Ascending aorta (tissue), 2 donors: ENCODE measurements at regions not wholly inside any gene's neighbourhood (a gene's known extent, or its start where the extent isn't known, plus 50 kb on each side); places are given as distances from the start of the nearest gene placed in this dataset.

Experiments
- DNase-seq, 2 donors: peaks; one replicate each; pipeline ENCODE4 v3.0.0-alpha.2; 2019; ENCODE audit warnings: low spot score in 2 of 2
- H3K27ac ChIP-seq, 2 donors: fragments of 200-600 bp; sonication (generic); one replicate each; pipeline ENCODE4 v1.5.1; 2016 to 2017; ENCODE audit warnings: mild to moderate bottlenecking in 1 of 2
- H3K27me3 ChIP-seq: fragments of 200-600 bp; sonication (generic); one replicate; pipeline ENCODE4 v1.5.1; 2017
- H3K36me3 ChIP-seq, 2 donors: fragments of 200-600 bp; sonication (generic); one replicate each; pipeline ENCODE4 v1.5.1; 2016
- H3K4me1 ChIP-seq, 2 donors: fragments of 200-600 bp; sonication (generic); one replicate each; pipeline ENCODE4 v1.5.1; 2016 to 2017; ENCODE audit warnings: mild to moderate bottlenecking in 1 of 2
- H3K4me3 ChIP-seq, 2 donors: fragments of 200-600 bp; sonication (generic); one replicate each; pipeline ENCODE4 v1.5.1; 2016 to 2017; ENCODE audit warnings: mild to moderate bottlenecking in 1 of 2
- H3K9me3 ChIP-seq, 2 donors: fragments of 200-600 bp; sonication (generic); one replicate each; pipeline ENCODE4 v1.5.1; 2016
- intact Hi-C: fragments of 100-400 bp; cut with DNase I; formaldehyde crosslinking; loops from one replicate; pipeline ENCODE4 v1.15.1; 2023
- TF ChIP-seq, protein P1 (sequence below), 3 experiments: fragments of 200-600 bp in 2 of 3; fragments of 450-650 bp in 1 of 3; sonication (generic) in 2 of 3; IDR thresholded peaks; one replicate each; pipeline ENCODE4 v1.5.1; 2016 to 2019; ENCODE audit warnings: antibody characterized with exemption in 3 of 3, mild to moderate bottlenecking in 1 of 3, moderate library complexity in 1 of 3

DNA sequence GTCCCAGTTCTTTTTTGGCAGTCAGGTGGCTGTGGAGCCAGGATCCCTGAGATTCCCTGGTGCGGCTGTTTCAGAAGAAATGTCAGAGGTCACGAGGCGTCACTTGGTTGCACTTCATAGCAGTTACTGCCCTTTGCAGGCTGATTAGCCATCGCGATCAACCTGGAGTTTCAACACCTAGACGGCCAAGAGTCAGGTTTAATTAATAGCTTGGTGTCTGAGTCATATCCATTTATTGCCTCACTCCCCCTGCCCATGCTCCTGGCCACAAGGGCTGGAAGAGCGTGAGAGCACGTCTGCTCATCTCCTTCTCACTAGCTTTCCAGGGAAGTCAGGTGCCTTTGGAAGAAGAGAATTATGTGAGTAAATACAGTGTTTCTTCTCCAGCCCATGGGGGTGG lies 552.3 kb downstream of the TSN start:
- DNase-seq: no peak
- H3K4me1 ChIP-seq: no peaks in the 10 kb centered on the region
- TF ChIP-seq, protein P1, sequence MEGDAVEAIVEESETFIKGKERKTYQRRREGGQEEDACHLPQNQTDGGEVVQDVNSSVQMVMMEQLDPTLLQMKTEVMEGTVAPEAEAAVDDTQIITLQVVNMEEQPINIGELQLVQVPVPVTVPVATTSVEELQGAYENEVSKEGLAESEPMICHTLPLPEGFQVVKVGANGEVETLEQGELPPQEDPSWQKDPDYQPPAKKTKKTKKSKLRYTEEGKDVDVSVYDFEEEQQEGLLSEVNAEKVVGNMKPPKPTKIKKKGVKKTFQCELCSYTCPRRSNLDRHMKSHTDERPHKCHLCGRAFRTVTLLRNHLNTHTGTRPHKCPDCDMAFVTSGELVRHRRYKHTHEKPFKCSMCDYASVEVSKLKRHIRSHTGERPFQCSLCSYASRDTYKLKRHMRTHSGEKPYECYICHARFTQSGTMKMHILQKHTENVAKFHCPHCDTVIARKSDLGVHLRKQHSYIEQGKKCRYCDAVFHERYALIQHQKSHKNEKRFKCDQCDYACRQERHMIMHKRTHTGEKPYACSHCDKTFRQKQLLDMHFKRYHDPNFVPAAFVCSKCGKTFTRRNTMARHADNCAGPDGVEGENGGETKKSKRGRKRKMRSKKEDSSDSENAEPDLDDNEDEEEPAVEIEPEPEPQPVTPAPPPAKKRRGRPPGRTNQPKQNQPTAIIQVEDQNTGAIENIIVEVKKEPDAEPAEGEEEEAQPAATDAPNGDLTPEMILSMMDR (IDR thresholded peaks at IDR 0.05): no peak
- H3K36me3 ChIP-seq: no peaks in the 10 kb centered on the region
- no peaks in the 10 kb centered on the region for H3K27me3 ChIP-seq
- intact Hi-C loops: no loop called here
- H3K27ac ChIP-seq: no peak overlapping the region
- no peak overlapping the region for H3K4me3 ChIP-seq
- no peaks in the 10 kb centered on the region for H3K9me3 ChIP-seq

DNA sequence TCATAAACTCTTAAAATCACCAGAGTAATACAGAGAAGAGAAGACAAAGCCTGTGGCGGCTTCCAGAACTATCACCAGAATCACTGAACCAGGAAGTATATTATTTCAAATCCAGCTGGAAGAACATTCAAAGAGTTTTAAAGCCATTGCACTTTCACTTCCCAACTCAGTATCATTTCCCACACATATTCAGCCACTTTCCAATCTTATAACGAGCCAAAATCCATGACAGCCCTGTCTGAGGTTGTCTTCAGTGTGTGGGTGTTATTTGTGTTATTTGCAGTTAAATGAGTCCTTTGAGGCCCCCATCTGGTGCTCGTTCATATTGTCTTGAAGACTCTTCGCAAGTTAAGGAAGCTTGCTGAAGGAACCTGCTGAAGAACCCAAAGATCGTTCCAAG lies 559.9 kb downstream of the TSN start:
- no peaks in the 10 kb centered on the region for H3K4me1 ChIP-seq
- H3K27ac ChIP-seq: no peak overlapping the region
- no peak overlapping the region for H3K4me3 ChIP-seq
- no peak for DNase-seq
- H3K27me3 ChIP-seq: no peaks in the 10 kb centered on the region
- TF ChIP-seq, protein P1 (IDR thresholded peaks at IDR 0.05): no peak
- intact Hi-C loops: no loop called here
- H3K36me3 ChIP-seq: no peaks in the 10 kb centered on the region
- no peaks in the 10 kb centered on the region for H3K9me3 ChIP-seq

DNA sequence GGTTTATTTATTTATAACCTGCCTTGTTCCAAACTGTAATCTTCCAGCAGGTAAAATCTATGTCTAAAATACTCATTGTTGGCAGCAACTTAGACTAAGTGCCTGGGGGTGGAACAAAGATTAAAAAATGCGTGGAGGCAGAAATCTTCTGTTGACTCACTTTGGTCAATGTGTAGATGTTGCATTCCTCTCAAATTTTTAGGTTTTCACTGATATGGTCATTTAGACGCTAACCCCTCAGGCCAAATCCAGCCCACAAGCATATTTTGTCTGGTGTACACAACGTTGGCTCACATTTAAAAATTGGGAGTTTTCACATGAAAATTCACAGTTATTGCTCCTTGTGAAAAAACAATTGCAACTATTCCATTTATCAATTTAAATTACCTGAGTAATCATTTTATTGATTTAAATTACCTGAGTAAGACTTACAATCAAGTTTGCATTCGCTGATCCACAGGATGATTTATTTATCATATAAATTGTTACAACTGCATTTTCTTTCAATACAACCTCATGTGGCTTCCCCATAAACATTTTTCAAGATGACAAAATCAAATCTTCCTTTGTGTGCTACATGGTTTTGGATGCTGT lies 564.2 kb downstream of the TSN start:
- no peak overlapping the region for H3K27ac ChIP-seq
- TF ChIP-seq, protein P1 (IDR thresholded peaks at IDR 0.05): no peak
- H3K4me1 ChIP-seq: no peaks in the 10 kb centered on the region
- DNase-seq: no peak
- no peaks in the 10 kb centered on the region for H3K36me3 ChIP-seq
- H3K4me3 ChIP-seq: no peak overlapping the region
- no peaks in the 10 kb centered on the region for H3K9me3 ChIP-seq
- intact Hi-C loops: no loop called here
- no peaks in the 10 kb centered on the region for H3K27me3 ChIP-seq

DNA sequence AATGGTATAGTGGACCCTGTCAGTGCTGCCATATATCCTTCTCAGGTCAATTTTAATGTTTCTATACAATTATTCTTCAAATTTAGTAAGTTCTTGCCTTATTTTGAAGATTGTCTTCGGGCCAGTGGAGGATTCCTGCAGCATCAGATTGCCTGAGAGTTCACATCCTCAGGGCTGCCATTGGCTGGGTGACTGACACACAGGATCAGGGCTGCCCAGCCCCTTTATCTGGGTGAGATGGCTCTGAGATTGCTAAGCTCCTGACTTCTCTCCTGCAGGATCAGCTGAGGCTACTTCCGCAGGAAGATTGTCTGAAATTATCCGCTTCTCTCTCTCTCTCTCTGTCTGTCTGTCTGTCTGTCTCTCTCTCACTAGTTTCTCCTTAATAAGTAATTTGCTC lies 567.4 kb downstream of the TSN start:
- intact Hi-C loops: no loop called here
- TF ChIP-seq, protein P1 (IDR thresholded peaks at IDR 0.05): no peak
- no peaks in the 10 kb centered on the region for H3K36me3 ChIP-seq
- no peaks in the 10 kb centered on the region for H3K4me1 ChIP-seq
- H3K9me3 ChIP-seq: no peaks in the 10 kb centered on the region
- no peaks in the 10 kb centered on the region for H3K27me3 ChIP-seq
- no peak for DNase-seq
- no peak overlapping the region for H3K27ac ChIP-seq
- H3K4me3 ChIP-seq: no peak overlapping the region

DNA sequence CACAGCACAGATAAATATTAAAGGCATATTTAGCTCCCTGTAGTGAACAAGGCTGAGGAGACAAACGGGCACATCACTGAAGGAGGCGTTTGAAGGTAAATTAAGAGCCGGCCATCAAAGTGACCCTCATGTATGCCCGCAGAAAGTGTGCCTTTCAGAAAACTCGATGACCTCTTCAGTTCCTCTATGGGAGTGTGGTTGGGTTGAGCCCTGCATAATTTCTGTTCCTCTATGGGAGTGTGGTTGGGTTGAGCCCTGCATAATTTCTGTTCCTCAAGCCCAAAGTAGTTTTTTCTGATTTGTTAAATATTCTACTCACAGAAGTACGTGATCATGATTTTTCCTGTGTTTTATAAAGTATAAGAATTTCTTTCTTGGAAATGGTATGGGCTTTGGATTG lies 568.5 kb downstream of the TSN start:
- Histone ChIP-seq H3K9me3 (no peaks in the 10 kb centered on the region), H3K27ac (no peak overlapping the region), H3K4me3 (no peak overlapping the region), H3K4me1 (no peaks in the 10 kb centered on the region), H3K36me3 (no peaks in the 10 kb centered on the region), H3K27me3 (no peaks in the 10 kb centered on the region)
- intact Hi-C loops: no loop called here
- no peak for DNase-seq
- TF ChIP-seq, protein P1 (IDR thresholded peaks at IDR 0.05): no peak

DNA sequence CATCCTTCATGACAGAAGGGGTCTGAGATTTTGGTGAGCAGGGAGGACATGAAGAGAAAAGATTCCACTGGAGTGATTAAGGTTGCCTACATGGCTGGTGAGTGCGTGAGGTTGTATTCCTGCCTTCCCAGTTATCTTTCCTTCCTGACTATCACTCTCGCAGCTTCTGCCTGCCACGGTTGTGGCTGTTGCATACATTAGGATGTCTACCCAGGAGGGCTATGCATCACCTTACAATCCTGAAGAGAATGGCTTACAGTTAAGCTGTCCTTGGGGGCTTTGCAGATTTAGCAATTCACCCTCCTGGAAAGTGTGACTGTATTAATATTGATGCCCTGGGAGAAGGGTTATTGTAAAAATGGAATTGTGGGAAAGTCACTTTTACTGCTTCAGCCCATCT lies 571.0 kb downstream of the TSN start:
- no peak overlapping the region for H3K4me3 ChIP-seq
- no peaks in the 10 kb centered on the region for H3K4me1 ChIP-seq
- no peak for DNase-seq
- TF ChIP-seq, protein P1 (IDR thresholded peaks at IDR 0.05): no peak
- no peaks in the 10 kb centered on the region for H3K9me3 ChIP-seq
- intact Hi-C loops: no loop called here
- no peaks in the 10 kb centered on the region for H3K36me3 ChIP-seq
- H3K27ac ChIP-seq: no peak overlapping the region
- H3K27me3 ChIP-seq: no peaks in the 10 kb centered on the region
